CD14-positive monocyte (primary cell): ENCODE measurements at regions not wholly inside any gene's neighbourhood (a gene's known extent, or its start where the extent isn't known, plus 50 kb on each side); places are given as distances from the start of the nearest gene placed in this dataset.

Source experiments
- DNase-seq, 3 donors: peaks; one replicate each; pipeline ENCODE4 v3.0.0-alpha.2; 2011 to 2022
- H2AFZ ChIP-seq: 2 replicates; pipeline ENCODE4 v1.6.0; 2012; ENCODE audit warnings: mild to moderate bottlenecking, low read depth, low read length, inconsistent platforms; ENCODE audit not compliant: insufficient read depth, poor library complexity, severe bottlenecking
- H3K27ac ChIP-seq, 2 donors: 1 replicate in 1 of 2; 2 replicates in 1 of 2; pipeline ENCODE4 v1.5.1; 2012 to 2013; ENCODE audit warnings: low read length in 2 of 2, control low read depth in 1 of 2, inconsistent platforms in 1 of 2, low read depth in 1 of 2, mild to moderate bottlenecking in 1 of 2
- H3K27me3 ChIP-seq, 2 donors: one replicate each; pipeline versions ENCODE4 v1.6.0 to v1.6.1; 2011 to 2013; ENCODE audit warnings: low read length in 2 of 2; ENCODE audit not compliant: control insufficient read depth in 2 of 2, insufficient read depth in 2 of 2
- H3K36me3 ChIP-seq, 2 donors: replicated peaks in 1 of 2; 1 replicate in 1 of 2; 2 replicates in 1 of 2; pipeline versions ENCODE4 v1.5.1 to v1.6.1; 2012 to 2013; ENCODE audit warnings: low read length in 2 of 2, control low read depth in 1 of 2, inconsistent platforms in 1 of 2, mild to moderate bottlenecking in 1 of 2; ENCODE audit not compliant: insufficient read depth in 2 of 2, control insufficient read depth in 1 of 2
- H3K4me1 ChIP-seq, 2 donors: 1 replicate in 1 of 2; 2 replicates in 1 of 2; pipeline versions ENCODE4 v1.5.1 to v1.6.1; 2012 to 2013; ENCODE audit warnings: low read length in 2 of 2, control low read depth in 1 of 2, inconsistent platforms in 1 of 2, mild to moderate bottlenecking in 1 of 2, moderate library complexity in 1 of 2; ENCODE audit not compliant: insufficient read depth in 2 of 2, control insufficient read depth in 1 of 2
- H3K4me2 ChIP-seq: replicated peaks from 2 replicates; pipeline ENCODE3; 2012; ENCODE audit warnings: low read length, moderate library complexity, mild to moderate bottlenecking; ENCODE audit not compliant: poor library complexity, severe bottlenecking; ENCODE audit errors: extremely low read depth
- H3K4me3 ChIP-seq, 3 experiments: fragments of 200-600 bp in 1 of 3; sonication (generic) in 1 of 3; replicated peaks in 1 of 3; 1 replicate in 2 of 3; 2 replicates in 1 of 3; pipeline ENCODE4 v1.5.1; 2011 to 2013; ENCODE audit warnings: low read length in 3 of 3, mild to moderate bottlenecking in 3 of 3, control low read depth in 2 of 3, low read depth in 2 of 3, inconsistent platforms in 1 of 3, moderate library complexity in 1 of 3
- H3K79me2 ChIP-seq: 2 replicates; pipeline ENCODE4 v1.6.0; 2012; ENCODE audit warnings: mild to moderate bottlenecking, control low read depth, inconsistent platforms, low read length, moderate library complexity; ENCODE audit not compliant: insufficient read depth
- H3K9ac ChIP-seq: 2 replicates; pipeline ENCODE4 v1.6.0; 2017; ENCODE audit warnings: low read length, mild to moderate bottlenecking; ENCODE audit not compliant: insufficient read depth, poor library complexity, severe bottlenecking
- H3K9me3 ChIP-seq, 2 donors: replicated peaks in 1 of 2; 1 replicate in 1 of 2; 2 replicates in 1 of 2; pipeline versions ENCODE4 v1.5.1 to v1.6.1; 2012 to 2013; ENCODE audit warnings: low read length in 2 of 2, control low read depth in 1 of 2; ENCODE audit not compliant: control insufficient read depth in 1 of 2, insufficient read depth in 1 of 2
- H4K20me1 ChIP-seq: 2 replicates; pipeline ENCODE4 v1.6.0; 2012; ENCODE audit warnings: mild to moderate bottlenecking, low read length, control low read depth, moderate library complexity; ENCODE audit not compliant: insufficient read depth
- H3K27ac Mint-ChIP-seq, 7 donors: one replicate each; pipeline ENCODE4 v1.8.0; 2020; ENCODE audit warnings: mild to moderate bottlenecking in 7 of 7, mixed read lengths in 7 of 7, moderate library complexity in 6 of 7, inconsistent platforms in 2 of 7
- H3K27me3 Mint-ChIP-seq, 3 donors: one replicate each; pipeline ENCODE4 v1.8.0; 2021 to 2022; ENCODE audit warnings: low read depth in 3 of 3, mild to moderate bottlenecking in 3 of 3, mixed read lengths in 3 of 3, moderate library complexity in 3 of 3, inconsistent platforms in 1 of 3
- H3K36me3 Mint-ChIP-seq, 2 donors: one replicate each; pipeline ENCODE4 v1.8.0; 2020; ENCODE audit warnings: mixed read lengths in 2 of 2, inconsistent platforms in 1 of 2, mild to moderate bottlenecking in 1 of 2
- H3K4me1 Mint-ChIP-seq: one replicate; pipeline ENCODE4 v1.8.0; 2020; ENCODE audit warnings: mild to moderate bottlenecking, mixed read lengths
- H3K4me3 Mint-ChIP-seq, 2 donors: one replicate each; pipeline ENCODE4 v1.8.0; 2020; ENCODE audit warnings: mild to moderate bottlenecking in 2 of 2, mixed read lengths in 2 of 2, moderate library complexity in 1 of 2
- H3K9me3 Mint-ChIP-seq, 7 donors: one replicate each; pipeline ENCODE4 v1.8.0; 2020 to 2022; ENCODE audit warnings: mixed read lengths in 7 of 7, mild to moderate bottlenecking in 6 of 7, moderate library complexity in 6 of 7, inconsistent platforms in 2 of 7
- CTCF ChIP-seq: fragments of 200-600 bp; IDR thresholded peaks from one replicate; pipeline ENCODE4 v1.8.0; 2022; ENCODE audit warnings: antibody characterized with exemption, mild to moderate bottlenecking
- WGBS: methylation state at CpG from one replicate; pipeline ENCODE4 v1.1.5; 2013; ENCODE audit warnings: missing lambda C conversion rate; ENCODE audit not compliant: insufficient coverage; 5-methylcytosine and 5-hydroxymethylcytosine counted together
- intact Hi-C, 2 donors: fragments of 100-400 bp; cut with micrococcal nuclease; formaldehyde crosslinking; loops; one replicate each; pipeline versions ENCODE4 v1.15.0 to v1.15.1; 2023

DNA sequence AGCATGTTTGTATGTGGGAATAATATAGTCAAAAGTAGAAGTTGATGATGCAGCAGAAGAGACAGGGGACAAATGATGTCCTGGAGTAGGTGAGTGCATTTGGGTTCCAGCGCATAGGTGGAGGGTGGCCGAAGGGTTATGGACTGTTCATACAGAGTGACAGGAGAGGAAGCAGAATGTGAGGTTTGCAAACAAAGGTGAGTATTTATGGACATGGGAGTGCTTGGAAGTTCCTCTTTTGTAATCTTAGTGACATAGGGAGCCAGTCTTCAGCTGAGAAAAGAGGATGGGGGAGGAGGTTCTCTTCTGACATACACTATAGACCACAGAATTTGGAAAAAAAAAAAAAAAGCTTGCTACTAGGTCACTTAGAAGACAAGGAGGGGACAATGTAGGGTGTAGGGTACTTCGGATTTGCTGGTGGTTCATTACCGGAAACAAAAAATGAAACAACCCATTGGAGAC, 331.6 kb downstream of the DLEU7 start:
- Histone ChIP-seq H3K4me1 (peaks cover 21 to 22% of the 10 kb centered on the region in 2 donors), H3K4me3 (peak overlapping the region; percentile 39 to 76 (median 49)), H4K20me1 (no peaks in the 10 kb centered on the region), H3K9ac (peak overlapping the region; percentile 60), H3K79me2 (no peaks in the 10 kb centered on the region), H3K4me2 (peak overlapping the region; percentile 94), H3K27ac (peak overlapping the region in 1 of 2 donors; percentile 85), H3K27me3 (no peaks in the 10 kb centered on the region), H3K9me3 (peaks cover 0 to 7% of the 10 kb centered on the region in 2 donors), H2AFZ (peak overlapping the region; percentile 83), H3K36me3 (no peaks in the 10 kb centered on the region)
- Mint-ChIP-seq H3K36me3 (peaks cover 0 to 4% of the 10 kb centered on the region in 2 donors), H3K27ac (no peak overlapping the region), H3K9me3 (peaks cover 4 to 11% (median 8%) of the 10 kb centered on the region in 7 donors), H3K4me3 (no peak overlapping the region), H3K4me1 (peaks cover 5% of the 10 kb centered on the region), H3K27me3 (peaks cover 0 to 2% (median 0%) of the 10 kb centered on the region in 3 donors)
- intact Hi-C loops = no loop called here
- no peak for TF ChIP-seq CTCF
- DNase-seq = peak in 2 of 3 donors; percentile 49 to 53
- WGBS = 6% methylated on average over 3 of the region's 4 CpGs

DNA sequence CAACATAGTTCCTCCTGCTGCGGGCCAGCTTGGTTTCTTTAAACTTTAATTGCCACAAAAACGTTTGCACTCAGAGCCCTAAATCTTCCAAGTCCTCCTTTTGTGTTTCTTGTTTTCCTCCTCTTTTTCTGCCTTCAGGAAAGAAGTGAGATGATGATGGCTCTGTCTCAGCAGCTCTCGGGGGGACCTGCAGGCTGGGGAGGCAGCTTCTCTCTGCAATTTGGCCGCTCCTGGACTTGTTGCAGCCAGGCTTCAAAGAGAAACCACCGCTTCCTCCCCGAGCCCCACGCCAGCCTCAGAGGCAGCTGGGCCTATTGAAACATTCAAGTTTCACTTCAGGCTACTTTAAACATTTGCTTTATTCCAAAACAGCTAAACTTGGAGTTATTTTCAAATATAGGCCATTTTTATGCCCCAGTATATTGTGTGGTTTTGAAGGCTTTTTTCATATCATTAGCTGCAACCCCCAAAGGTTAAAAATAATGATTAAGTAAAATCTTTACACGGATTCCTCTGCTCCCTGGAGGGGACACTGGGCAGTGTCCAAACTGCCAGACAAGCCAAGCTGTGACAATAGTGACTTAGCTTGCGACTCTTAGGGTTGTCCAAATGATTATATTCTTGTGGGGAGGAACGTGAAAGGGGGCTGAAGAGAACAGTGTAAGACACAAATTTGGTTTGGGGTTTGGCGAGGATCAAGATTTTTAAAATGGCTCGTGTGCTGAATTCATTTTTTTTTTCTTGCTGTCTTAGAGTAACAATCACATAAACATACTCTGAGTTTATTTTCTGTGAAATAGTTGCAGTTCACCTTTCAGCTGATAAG, 330.8 kb downstream of the DLEU7 start:
- peak; percentile 39 to 53 (median 49) for DNase-seq
- Mint-ChIP-seq H3K36me3 (peaks cover 0 to 3% of the 10 kb centered on the region in 2 donors), H3K9me3 (peaks cover 4 to 11% (median 6%) of the 10 kb centered on the region in 7 donors), H3K27me3 (peaks cover 0 to 1% (median 0%) of the 10 kb centered on the region in 3 donors), H3K4me3 (no peak overlapping the region), H3K27ac (no peak overlapping the region), H3K4me1 (peaks cover 13% of the 10 kb centered on the region)
- intact Hi-C loops = no loop called here
- peak overlapping the region; percentile 60 for H3K9ac ChIP-seq
- peak overlapping the region; percentile 39 to 76 (median 49) for H3K4me3 ChIP-seq
- peak overlapping the region; percentile 94 for H3K4me2 ChIP-seq
- H3K36me3 ChIP-seq = no peaks in the 10 kb centered on the region
- H3K4me1 ChIP-seq = peaks cover 25 to 30% of the 10 kb centered on the region in 2 donors
- no peak for TF ChIP-seq CTCF
- H3K79me2 ChIP-seq = no peaks in the 10 kb centered on the region
- peaks cover 0 to 7% of the 10 kb centered on the region in 2 donors for H3K9me3 ChIP-seq
- no peaks in the 10 kb centered on the region for H3K27me3 ChIP-seq
- H3K27ac ChIP-seq = peak overlapping the region; percentile 63 to 85
- WGBS = 2% methylated on average over 6 of the region's 12 CpGs
- peak overlapping the region; percentile 83 for H2AFZ ChIP-seq
- no peaks in the 10 kb centered on the region for H4K20me1 ChIP-seq
